LNCaP clone FGC (cell line): ENCODE measurements at regions not wholly inside any gene's neighbourhood (a gene's known extent, or its start where the extent isn't known, plus 50 kb on each side); places are given as distances from the start of the nearest gene placed in this dataset.
"Not testable (repeated sequence)": the region's sequence is repeated elsewhere in the genome, so short reads cannot be mapped to it uniquely, and the experiment has no call there.

Experiments used
- DNase-seq: peaks from one replicate; pipeline ENCODE4 v3.0.0-alpha.2; 2011; ENCODE audit warnings: low read depth
- H3K4me3 ChIP-seq: 2 replicates; pipeline ENCODE4 v1.5.1; 2011; ENCODE audit warnings: mild to moderate bottlenecking, low read depth, low read length, control low read depth
- TF ChIP-seq, protein P1 (sequence below): IDR thresholded peaks from 2 replicates; pipeline ENCODE4 v1.5.1; 2012; ENCODE audit warnings: mild to moderate bottlenecking; ENCODE audit not compliant: control insufficient read depth, insufficient read depth; ENCODE audit errors: extremely low read depth

DNA sequence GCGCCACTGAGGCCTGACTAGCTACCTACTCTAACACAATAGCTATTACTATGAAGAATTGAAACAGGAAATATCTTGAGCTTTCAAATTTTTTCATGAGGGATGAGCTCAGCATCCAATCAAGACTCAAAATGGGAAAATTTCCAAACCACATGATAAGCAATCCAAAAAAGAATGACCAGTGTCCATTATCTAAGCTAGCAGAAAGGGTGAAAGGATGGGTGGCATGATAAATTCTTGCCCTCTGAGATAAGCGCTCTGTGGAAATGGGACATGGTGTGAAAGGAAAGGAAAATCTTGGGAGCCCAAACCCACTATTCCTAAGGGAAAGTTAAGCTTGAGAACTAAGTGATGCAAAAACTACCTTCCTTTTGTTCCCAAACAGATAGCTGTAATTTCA is 170.2 kb upstream of the NREP start:
- TF ChIP-seq, protein P1, sequence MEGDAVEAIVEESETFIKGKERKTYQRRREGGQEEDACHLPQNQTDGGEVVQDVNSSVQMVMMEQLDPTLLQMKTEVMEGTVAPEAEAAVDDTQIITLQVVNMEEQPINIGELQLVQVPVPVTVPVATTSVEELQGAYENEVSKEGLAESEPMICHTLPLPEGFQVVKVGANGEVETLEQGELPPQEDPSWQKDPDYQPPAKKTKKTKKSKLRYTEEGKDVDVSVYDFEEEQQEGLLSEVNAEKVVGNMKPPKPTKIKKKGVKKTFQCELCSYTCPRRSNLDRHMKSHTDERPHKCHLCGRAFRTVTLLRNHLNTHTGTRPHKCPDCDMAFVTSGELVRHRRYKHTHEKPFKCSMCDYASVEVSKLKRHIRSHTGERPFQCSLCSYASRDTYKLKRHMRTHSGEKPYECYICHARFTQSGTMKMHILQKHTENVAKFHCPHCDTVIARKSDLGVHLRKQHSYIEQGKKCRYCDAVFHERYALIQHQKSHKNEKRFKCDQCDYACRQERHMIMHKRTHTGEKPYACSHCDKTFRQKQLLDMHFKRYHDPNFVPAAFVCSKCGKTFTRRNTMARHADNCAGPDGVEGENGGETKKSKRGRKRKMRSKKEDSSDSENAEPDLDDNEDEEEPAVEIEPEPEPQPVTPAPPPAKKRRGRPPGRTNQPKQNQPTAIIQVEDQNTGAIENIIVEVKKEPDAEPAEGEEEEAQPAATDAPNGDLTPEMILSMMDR = no peak
- DNase-seq = no peak

DNA sequence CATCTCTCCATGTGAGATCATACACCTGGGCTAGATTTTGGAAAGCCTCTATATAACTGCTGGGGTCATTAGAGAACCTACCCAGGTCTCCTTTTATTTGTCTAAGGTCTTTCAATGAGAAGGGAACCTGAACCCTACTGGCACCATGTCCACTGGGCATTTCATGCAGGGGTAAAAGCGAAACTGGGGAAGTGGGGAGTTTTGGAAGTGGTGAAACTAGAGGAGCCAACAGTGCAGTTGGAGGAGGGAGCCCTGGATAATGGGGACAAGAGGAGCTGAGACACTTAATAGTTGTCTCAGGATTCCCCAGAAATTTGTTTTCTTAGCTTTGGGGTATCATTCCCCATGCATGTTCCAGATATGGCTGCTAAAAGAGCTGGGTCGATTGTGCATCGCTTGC is 169.0 kb upstream of the NREP start:
- TF ChIP-seq, protein P1 = no peak
- H3K4me3 ChIP-seq = no peak overlapping the region
- DNase-seq = no peak

More for the DNA sequence above, 170.2 kb upstream of the NREP start:
- H3K4me3 ChIP-seq = no peak overlapping the region

DNA sequence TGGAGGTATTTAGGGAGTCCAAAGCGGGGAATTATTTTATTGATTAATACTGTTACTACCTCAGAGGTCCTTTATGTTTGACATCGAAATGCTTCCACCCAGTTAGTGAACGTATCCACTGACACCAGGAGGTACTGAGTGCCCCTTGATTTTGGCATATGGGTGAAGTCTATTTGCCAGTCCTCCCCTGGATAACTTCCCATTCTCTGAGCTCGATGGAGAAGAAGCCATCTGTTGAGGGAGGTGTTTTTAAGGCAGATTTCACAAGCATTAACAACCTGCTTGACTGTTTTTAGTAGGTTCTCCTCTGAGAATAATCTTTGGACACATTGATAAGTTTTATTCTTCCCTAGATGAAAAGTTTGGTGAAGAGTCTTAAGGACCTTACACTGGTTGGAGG is 165.3 kb upstream of the NREP start:
- TF ChIP-seq, protein P1 = no peak
- H3K4me3 ChIP-seq = no peak overlapping the region
- DNase-seq = no peak

DNA sequence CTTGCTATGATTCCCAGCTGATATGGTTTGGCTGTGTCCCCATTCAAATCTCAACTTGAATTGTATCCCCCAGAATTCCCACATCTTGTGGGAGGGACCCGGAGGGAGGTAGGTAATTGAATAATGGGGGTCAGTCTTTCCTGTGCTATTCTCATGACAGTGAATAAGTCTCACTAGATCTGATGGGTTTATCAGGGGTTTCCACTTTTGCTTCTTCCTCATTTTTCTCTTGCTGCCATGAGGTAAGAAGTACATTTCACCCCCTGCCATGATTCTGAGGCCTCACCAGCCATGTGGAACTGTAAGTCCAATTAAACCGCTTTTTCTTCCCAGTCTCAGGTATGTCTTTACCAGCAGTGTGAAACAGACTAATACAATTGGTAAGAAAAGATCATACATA is 164.7 kb upstream of the NREP start:
- not testable (repeated sequence) for DNase-seq, H3K4me3 ChIP-seq

DNA sequence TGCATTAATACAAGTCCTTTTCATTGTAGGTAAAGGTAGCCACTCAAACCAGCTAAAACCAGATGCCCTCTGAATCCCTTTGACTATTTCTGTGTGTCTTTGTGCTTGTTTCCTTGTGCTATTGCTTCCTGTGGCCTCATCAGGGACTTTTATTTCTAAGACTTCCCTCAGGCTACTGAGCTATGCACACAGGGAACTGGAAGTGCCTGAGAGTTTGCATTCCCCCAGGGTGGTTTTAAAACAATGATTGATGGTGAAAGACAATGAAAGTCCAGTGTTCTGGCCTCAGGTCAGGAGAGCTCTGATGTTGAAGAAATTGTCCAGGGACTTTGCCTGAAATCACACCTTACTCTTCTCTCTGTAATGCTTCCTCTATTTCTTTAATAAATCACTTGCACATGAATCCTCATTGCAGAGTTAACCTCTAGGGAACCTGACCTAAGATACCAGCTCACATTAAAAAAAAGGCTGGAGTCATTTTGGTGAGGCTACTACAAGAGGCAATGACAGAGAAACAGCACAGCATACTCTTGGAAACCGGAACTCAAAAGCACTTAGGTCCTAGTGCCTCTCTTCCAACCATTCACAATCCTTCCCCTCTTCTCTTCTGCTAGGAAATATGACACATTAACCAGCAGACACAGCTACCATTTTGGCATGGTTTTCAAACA is 158.1 kb upstream of the NREP start:
- TF ChIP-seq, protein P1 = no peak

DNA sequence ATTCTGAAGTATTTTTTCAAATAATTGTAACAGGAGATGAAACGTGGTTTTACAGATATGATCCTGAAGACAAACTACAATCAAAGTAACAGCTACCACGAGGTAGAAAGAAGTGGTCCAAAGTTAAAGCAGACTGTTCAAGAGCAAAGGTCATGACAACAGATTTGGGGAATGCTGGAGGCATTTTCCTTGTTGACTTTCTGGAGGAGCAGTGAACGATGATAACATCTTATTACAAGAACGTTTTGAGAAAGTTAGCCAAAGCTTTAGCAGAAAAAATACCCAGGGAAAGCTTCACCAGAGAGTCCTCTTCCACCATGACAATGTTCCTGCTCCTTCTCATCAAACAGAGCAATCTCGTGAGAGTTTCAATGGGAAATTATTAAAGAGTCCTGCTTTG is 145.4 kb upstream of the NREP start:
- no peak for DNase-seq
- TF ChIP-seq, protein P1 = no peak
- H3K4me3 ChIP-seq = no peak overlapping the region

More for the DNA sequence above, 158.1 kb upstream of the NREP start:
- H3K4me3 ChIP-seq = no peak overlapping the region
- no peak for DNase-seq

DNA sequence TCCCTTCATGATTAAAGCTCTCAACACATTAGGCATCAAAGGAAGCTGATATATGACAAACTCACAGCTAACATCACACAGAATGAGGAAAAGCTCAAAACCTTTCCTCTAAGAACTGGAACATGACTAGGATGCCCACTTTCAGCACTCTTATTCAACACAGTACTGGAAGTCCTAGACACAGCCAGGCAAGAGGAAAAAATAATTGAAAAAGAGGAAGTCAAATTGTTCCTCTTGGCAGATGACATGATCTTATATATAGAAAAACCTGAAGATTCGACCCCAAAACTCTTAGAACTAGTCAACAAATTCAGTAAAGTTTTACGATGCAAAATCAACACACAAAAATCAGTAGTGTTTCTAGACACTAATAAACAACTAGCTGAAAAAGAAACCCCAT is 144.3 kb upstream of the NREP start:
- H3K4me3 ChIP-seq = no peak overlapping the region
- TF ChIP-seq, protein P1 = no peak
- no peak for DNase-seq

DNA sequence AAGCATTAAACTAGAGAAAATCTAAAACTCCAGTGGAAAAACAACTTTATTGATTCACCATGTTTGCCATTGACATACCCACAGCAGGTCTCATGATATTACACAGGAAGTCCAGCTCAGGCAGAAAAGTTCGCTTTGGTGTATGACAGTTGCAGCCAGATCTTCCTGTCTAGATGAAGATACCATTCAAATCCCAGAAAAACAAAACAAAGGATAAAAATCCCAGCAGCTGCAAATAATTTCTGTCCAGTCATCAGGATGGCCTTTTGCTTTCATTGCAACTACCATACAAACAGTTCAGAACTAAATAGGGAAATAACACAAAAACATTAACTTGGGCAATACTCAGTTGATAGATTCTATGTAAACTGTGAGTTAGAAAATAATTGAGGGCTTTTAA is 136.0 kb upstream of the NREP start:
- DNase-seq = no peak
- TF ChIP-seq, protein P1 = no peak
- no peak overlapping the region for H3K4me3 ChIP-seq
